ENCODE measurements at regions not wholly inside any gene's neighbourhood (a gene's known extent, or its start where the extent isn't known, plus 50 kb on each side); places are given as distances from the start of the nearest gene placed in this dataset.

- DNase-seq (no peak), ATAC-seq (replicated peaks) (no peak)
- Mint-ChIP-seq H3K27ac (no peak overlapping the region), H3K36me3 (ENCODE audit: insufficient read depth) (no peaks in the 10 kb centered on the region), H3K27me3 (no peaks in the 10 kb centered on the region), H3K4me3 (no peak overlapping the region), H3K4me1 (ENCODE audit: low read depth in 2 of 2) (no peaks in the 10 kb centered on the region), H3K9me3 (peaks cover 7 to 19% of the 10 kb centered on the region in 2 donors)
Measured at GRCh38 chr5:126186210-126186609, 237.0 kb upstream of the GRAMD2B start.

GRCh38 chr5:126188804-126189203, 234.4 kb upstream of the GRAMD2B start:
- H3K27ac Mint-ChIP-seq: no peak overlapping the region
- H3K36me3 Mint-ChIP-seq (ENCODE audit: insufficient read depth): no peaks in the 10 kb centered on the region
- DNase-seq (no peak), ATAC-seq (replicated peaks) (no peak)
- no peaks in the 10 kb centered on the region for H3K27me3 Mint-ChIP-seq
- H3K4me3 Mint-ChIP-seq: no peak overlapping the region
- peaks cover 2 to 15% of the 10 kb centered on the region in 2 donors for H3K9me3 Mint-ChIP-seq
- no peaks in the 10 kb centered on the region for H3K4me1 Mint-ChIP-seq (ENCODE audit: low read depth in 2 of 2)

- Mint-ChIP-seq H3K4me1 (ENCODE audit: low read depth in 2 of 2) (no peaks in the 10 kb centered on the region), H3K27ac (no peak overlapping the region), H3K36me3 (ENCODE audit: insufficient read depth) (no peaks in the 10 kb centered on the region), H3K9me3 (peaks cover 2 to 16% of the 10 kb centered on the region in 2 donors), H3K4me3 (no peak overlapping the region), H3K27me3 (no peaks in the 10 kb centered on the region)
- no peak for ATAC-seq (replicated peaks)
- DNase-seq: no peak
Measured at GRCh38 chr5:126189231-126189630, 234.0 kb upstream of the GRAMD2B start.

GRCh38 chr5:126189862-126190261, 233.3 kb upstream of the GRAMD2B start:
- Mint-ChIP-seq H3K36me3 (ENCODE audit: insufficient read depth) (no peaks in the 10 kb centered on the region), H3K27me3 (no peaks in the 10 kb centered on the region), H3K4me1 (ENCODE audit: low read depth in 2 of 2) (no peaks in the 10 kb centered on the region), H3K9me3 (peaks cover 2 to 16% of the 10 kb centered on the region in 2 donors), H3K27ac (no peak overlapping the region), H3K4me3 (no peak overlapping the region)
- no peak for DNase-seq
- no peak for ATAC-seq (replicated peaks)

GRCh38 chr5:126192226-126192625, 231.0 kb upstream of the GRAMD2B start:
- DNase-seq: no peak
- H3K4me3 Mint-ChIP-seq: no peak overlapping the region
- H3K27me3 Mint-ChIP-seq: no peaks in the 10 kb centered on the region
- peaks cover 2 to 9% of the 10 kb centered on the region in 2 donors for H3K9me3 Mint-ChIP-seq
- ATAC-seq (replicated peaks): no peak
- H3K4me1 Mint-ChIP-seq (ENCODE audit: low read depth in 2 of 2): no peaks in the 10 kb centered on the region
- no peak overlapping the region for H3K27ac Mint-ChIP-seq
- no peaks in the 10 kb centered on the region for H3K36me3 Mint-ChIP-seq (ENCODE audit: insufficient read depth)

GRCh38 chr5:126195410-126196100, 227.7 kb upstream of the GRAMD2B start:
- H3K36me3 Mint-ChIP-seq (ENCODE audit: insufficient read depth): no peaks in the 10 kb centered on the region
- H3K27ac Mint-ChIP-seq: no peak overlapping the region
- no peaks in the 10 kb centered on the region for H3K27me3 Mint-ChIP-seq
- no peak for DNase-seq
- no peaks in the 10 kb centered on the region for H3K4me1 Mint-ChIP-seq (ENCODE audit: low read depth in 2 of 2)
- no peak for ATAC-seq (replicated peaks)
- peaks cover 3 to 9% of the 10 kb centered on the region in 2 donors for H3K9me3 Mint-ChIP-seq
- H3K4me3 Mint-ChIP-seq: no peak overlapping the region

GRCh38 chr5:126198531-126198930, 224.7 kb upstream of the GRAMD2B start:
- DNase-seq: no peak
- Mint-ChIP-seq H3K27me3 (no peaks in the 10 kb centered on the region), H3K4me3 (no peak overlapping the region), H3K9me3 (peaks cover 4 to 7% of the 10 kb centered on the region in 2 donors), H3K4me1 (ENCODE audit: low read depth in 2 of 2) (no peaks in the 10 kb centered on the region), H3K36me3 (ENCODE audit: insufficient read depth) (no peaks in the 10 kb centered on the region), H3K27ac (no peak overlapping the region)
- no peak for ATAC-seq (replicated peaks)

- Mint-ChIP-seq H3K36me3 (ENCODE audit: insufficient read depth) (no peaks in the 10 kb centered on the region), H3K27ac (no peak overlapping the region), H3K9me3 (peaks cover 7% of the 10 kb centered on the region in 2 donors), H3K4me3 (no peak overlapping the region), H3K27me3 (no peaks in the 10 kb centered on the region), H3K4me1 (ENCODE audit: low read depth in 2 of 2) (no peaks in the 10 kb centered on the region)
- ATAC-seq (replicated peaks) (no peak), DNase-seq (no peak)
Measured at GRCh38 chr5:126199467-126199866, 223.7 kb upstream of the GRAMD2B start.

- ATAC-seq (replicated peaks) (no peak), DNase-seq (no peak)
- no peak overlapping the region for H3K27ac Mint-ChIP-seq
- no peaks in the 10 kb centered on the region for H3K27me3 Mint-ChIP-seq
- no peaks in the 10 kb centered on the region for H3K36me3 Mint-ChIP-seq (ENCODE audit: insufficient read depth)
- no peaks in the 10 kb centered on the region for H3K4me1 Mint-ChIP-seq (ENCODE audit: low read depth in 2 of 2)
- no peak overlapping the region for H3K4me3 Mint-ChIP-seq
- H3K9me3 Mint-ChIP-seq: peaks cover 16 to 19% of the 10 kb centered on the region in 2 donors
Measured at GRCh38 chr5:126208691-126209090, 214.5 kb upstream of the GRAMD2B start.

GRCh38 chr5:126210955-126211354, 212.3 kb upstream of the GRAMD2B start:
- no peak for ATAC-seq (replicated peaks)
- peaks cover 8 to 11% of the 10 kb centered on the region in 2 donors for H3K9me3 Mint-ChIP-seq

GRCh38 chr5:126219616-126220015, 203.6 kb upstream of the GRAMD2B start:
- DNase-seq: no peak
- Mint-ChIP-seq H3K27ac (no peak overlapping the region), H3K9me3 (peaks cover 2 to 27% of the 10 kb centered on the region in 2 donors), H3K4me1 (ENCODE audit: low read depth in 2 of 2) (no peaks in the 10 kb centered on the region), H3K4me3 (no peak overlapping the region), H3K27me3 (no peaks in the 10 kb centered on the region), H3K36me3 (ENCODE audit: insufficient read depth) (no peaks in the 10 kb centered on the region)
- no peak for ATAC-seq (replicated peaks)

More at GRCh38 chr5:126210955-126211354, 212.3 kb upstream of the GRAMD2B start:
- no peak for DNase-seq
- Mint-ChIP-seq H3K27me3 (no peaks in the 10 kb centered on the region), H3K36me3 (ENCODE audit: insufficient read depth) (no peaks in the 10 kb centered on the region), H3K27ac (no peak overlapping the region), H3K4me1 (ENCODE audit: low read depth in 2 of 2) (no peaks in the 10 kb centered on the region), H3K4me3 (no peak overlapping the region)

- no peak for DNase-seq
- H3K4me3 Mint-ChIP-seq: no peak overlapping the region
- no peaks in the 10 kb centered on the region for H3K4me1 Mint-ChIP-seq (ENCODE audit: low read depth in 2 of 2)
- H3K9me3 Mint-ChIP-seq: peaks cover 2 to 27% of the 10 kb centered on the region in 2 donors
- H3K27ac Mint-ChIP-seq: no peak overlapping the region
- no peaks in the 10 kb centered on the region for H3K27me3 Mint-ChIP-seq
- ATAC-seq (replicated peaks): no peak
- H3K36me3 Mint-ChIP-seq (ENCODE audit: insufficient read depth): no peaks in the 10 kb centered on the region
Measured at GRCh38 chr5:126220725-126221124, 202.5 kb upstream of the GRAMD2B start.

GRCh38 chr5:126228934-126229333, 194.3 kb upstream of the GRAMD2B start:
- DNase-seq (no peak), ATAC-seq (replicated peaks) (no peak)
- Mint-ChIP-seq H3K4me3 (no peak overlapping the region), H3K36me3 (ENCODE audit: insufficient read depth) (no peaks in the 10 kb centered on the region), H3K9me3 (peaks cover 15 to 17% of the 10 kb centered on the region in 2 donors), H3K27me3 (no peaks in the 10 kb centered on the region), H3K4me1 (ENCODE audit: low read depth in 2 of 2) (no peaks in the 10 kb centered on the region), H3K27ac (no peak overlapping the region)

- no peak overlapping the region for H3K4me3 Mint-ChIP-seq
- H3K27ac Mint-ChIP-seq: no peak overlapping the region
- DNase-seq: no peak
- no peak for ATAC-seq (replicated peaks)
- H3K36me3 Mint-ChIP-seq (ENCODE audit: insufficient read depth): no peaks in the 10 kb centered on the region
- no peaks in the 10 kb centered on the region for H3K27me3 Mint-ChIP-seq
- H3K9me3 Mint-ChIP-seq: peaks cover 3% of the 10 kb centered on the region in 2 donors
- H3K4me1 Mint-ChIP-seq (ENCODE audit: low read depth in 2 of 2): no peaks in the 10 kb centered on the region
Measured at GRCh38 chr5:126233256-126233655, 190.0 kb upstream of the GRAMD2B start.

Measured in effector memory CD8-positive, alpha-beta T cell (primary cell).